ENCODE measurements at regions not wholly inside any gene's neighbourhood (a gene's known extent, or its start where the extent isn't known, plus 50 kb on each side); places are given as distances from the start of the nearest gene placed in this dataset.

DNA sequence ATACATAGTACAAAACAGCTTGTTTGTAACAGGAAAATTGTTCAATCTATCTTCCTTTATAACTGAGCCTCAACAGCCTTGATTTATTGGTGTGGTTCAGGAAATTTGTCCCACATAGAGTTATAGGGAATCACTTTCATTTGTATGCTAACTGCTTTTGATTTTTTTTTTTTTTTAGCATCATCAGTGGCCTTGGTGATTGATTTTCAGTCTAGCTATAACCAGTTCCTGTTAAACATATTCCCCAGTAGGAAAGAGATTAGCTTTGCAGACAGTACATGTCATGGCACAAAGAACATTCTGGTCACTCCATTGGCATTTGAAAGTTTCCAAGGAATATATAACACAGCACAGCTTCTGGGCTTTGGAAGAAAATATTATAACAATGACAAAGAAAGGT, 337.3 kb upstream of the TMPO start:
- Histone ChIP-seq H3K9me3 (ENCODE audit: low read length) (no peaks in the 10 kb centered on the region), H3K9me2 (ENCODE audit: insufficient read depth, low read length) (no peaks in the 10 kb centered on the region), H3K36me3 (ENCODE audit: insufficient read depth, low read length) (no peaks in the 10 kb centered on the region), H3K4me1 (ENCODE audit: insufficient read depth, low read length, poor library complexity, severe bottlenecking) (peaks cover 4% of the 10 kb centered on the region), H3K4me3 (ENCODE audit: low read depth, low read length, poor library complexity, severe bottlenecking) (no peak overlapping the region), H3K4me2 (ENCODE audit: low read length) (no peak overlapping the region), H2AFZ (ENCODE audit: low read length) (no peak overlapping the region), H3K79me2 (ENCODE audit: insufficient read depth, low read depth, low read length) (no peaks in the 10 kb centered on the region), H3K27ac (ENCODE audit: low read depth, low read length, poor library complexity, severe bottlenecking) (no peak overlapping the region), H4K20me1 (ENCODE audit: insufficient read depth, low read length) (no peaks in the 10 kb centered on the region)
- intact Hi-C loops (cut with micrococcal nuclease; ENCODE audit: unreplicated experiment) = no loop called here
- ChIA-PET POLR2A (interaction anchor here (0.6 to 1.9 kb wide), 12 partner anchors 12 to 217 kb away, joined by 3 to 14 read pairs (median 4); no protein-coding TSS in a partner anchor), CTCF (ENCODE audit: unreplicated experiment) (no interaction called here)
- BruUV-seq (replicated peaks) = no TSS peak
- no peak for TF ChIP-seq EZH2phosphoT487 (IDR thresholded peaks at IDR 0.05; ENCODE audit: borderline replicate concordance, low read depth, low read length)
- TF ChIP-seq, protein P1, sequence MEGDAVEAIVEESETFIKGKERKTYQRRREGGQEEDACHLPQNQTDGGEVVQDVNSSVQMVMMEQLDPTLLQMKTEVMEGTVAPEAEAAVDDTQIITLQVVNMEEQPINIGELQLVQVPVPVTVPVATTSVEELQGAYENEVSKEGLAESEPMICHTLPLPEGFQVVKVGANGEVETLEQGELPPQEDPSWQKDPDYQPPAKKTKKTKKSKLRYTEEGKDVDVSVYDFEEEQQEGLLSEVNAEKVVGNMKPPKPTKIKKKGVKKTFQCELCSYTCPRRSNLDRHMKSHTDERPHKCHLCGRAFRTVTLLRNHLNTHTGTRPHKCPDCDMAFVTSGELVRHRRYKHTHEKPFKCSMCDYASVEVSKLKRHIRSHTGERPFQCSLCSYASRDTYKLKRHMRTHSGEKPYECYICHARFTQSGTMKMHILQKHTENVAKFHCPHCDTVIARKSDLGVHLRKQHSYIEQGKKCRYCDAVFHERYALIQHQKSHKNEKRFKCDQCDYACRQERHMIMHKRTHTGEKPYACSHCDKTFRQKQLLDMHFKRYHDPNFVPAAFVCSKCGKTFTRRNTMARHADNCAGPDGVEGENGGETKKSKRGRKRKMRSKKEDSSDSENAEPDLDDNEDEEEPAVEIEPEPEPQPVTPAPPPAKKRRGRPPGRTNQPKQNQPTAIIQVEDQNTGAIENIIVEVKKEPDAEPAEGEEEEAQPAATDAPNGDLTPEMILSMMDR (conservative IDR thresholded peaks at IDR 0.05; ENCODE audit: low read length) = no peak
- DNase-seq (ENCODE audit: low spot score) = no peak

DNA sequence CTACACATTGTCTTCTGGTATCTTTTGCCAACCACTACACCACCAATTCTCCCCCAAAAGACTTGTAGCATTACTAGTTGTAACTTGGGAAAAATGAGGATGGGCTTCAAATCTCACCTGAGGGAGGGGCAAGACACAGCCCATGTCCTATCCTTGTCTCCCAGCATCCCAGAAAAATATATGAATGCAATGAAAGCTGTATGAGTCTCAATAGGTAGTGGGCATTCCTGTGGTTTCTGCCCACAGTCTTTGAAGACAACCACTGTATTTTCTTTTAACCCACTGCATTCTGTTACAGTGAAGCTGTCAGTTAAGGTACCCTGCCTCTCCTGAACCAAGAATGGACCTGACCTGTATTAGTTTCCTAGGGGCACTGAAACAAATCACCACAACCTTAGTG, 336.2 kb upstream of the TMPO start:
- Histone ChIP-seq H3K27ac (ENCODE audit: low read depth, low read length, poor library complexity, severe bottlenecking) (no peak overlapping the region), H3K36me3 (ENCODE audit: insufficient read depth, low read length) (no peaks in the 10 kb centered on the region), H3K4me1 (ENCODE audit: insufficient read depth, low read length, poor library complexity, severe bottlenecking) (peaks cover 4% of the 10 kb centered on the region), H2AFZ (ENCODE audit: low read length) (no peak overlapping the region), H3K9me3 (ENCODE audit: low read length) (no peaks in the 10 kb centered on the region), H4K20me1 (ENCODE audit: insufficient read depth, low read length) (no peaks in the 10 kb centered on the region), H3K79me2 (ENCODE audit: insufficient read depth, low read depth, low read length) (no peaks in the 10 kb centered on the region), H3K4me2 (ENCODE audit: low read length) (no peak overlapping the region), H3K4me3 (ENCODE audit: low read depth, low read length, poor library complexity, severe bottlenecking) (no peak overlapping the region), H3K9me2 (ENCODE audit: insufficient read depth, low read length) (no peaks in the 10 kb centered on the region)
- no peak for DNase-seq (ENCODE audit: low spot score)
- intact Hi-C loops (cut with micrococcal nuclease; ENCODE audit: unreplicated experiment) = no loop called here
- ChIA-PET CTCF (ENCODE audit: unreplicated experiment) (no interaction called here), POLR2A (no interaction called here)
- TF ChIP-seq EZH2phosphoT487 (IDR thresholded peaks at IDR 0.05; ENCODE audit: borderline replicate concordance, low read depth, low read length) = no peak
- TF ChIP-seq, protein P1 (conservative IDR thresholded peaks at IDR 0.05; ENCODE audit: low read length) = no peak
- BruUV-seq (replicated peaks) = no TSS peak

DNA sequence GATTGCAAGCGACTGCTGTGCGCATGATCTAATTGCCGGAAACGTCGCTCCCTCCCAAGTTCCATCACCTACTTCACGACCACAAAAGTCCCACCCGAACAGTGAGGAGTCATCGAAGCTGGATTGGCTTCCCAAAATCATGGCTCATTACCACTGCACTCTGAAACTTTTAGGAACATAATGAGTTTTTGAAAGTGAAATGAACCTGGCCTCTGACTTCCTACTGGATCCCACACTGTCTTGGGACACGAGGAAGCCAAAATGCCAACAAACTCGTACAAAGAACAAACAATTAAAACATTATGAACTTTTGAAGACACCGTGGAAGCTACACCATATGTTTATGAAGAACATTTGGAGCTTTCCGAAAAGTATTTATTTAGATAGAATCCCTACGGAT, 334.8 kb upstream of the TMPO start:
- H3K36me3 ChIP-seq (ENCODE audit: insufficient read depth, low read length) = no peaks in the 10 kb centered on the region
- ChIA-PET CTCF (ENCODE audit: unreplicated experiment) (no interaction called here), POLR2A (no interaction called here)
- no peak overlapping the region for H3K4me2 ChIP-seq (ENCODE audit: low read length)
- no peaks in the 10 kb centered on the region for H3K9me2 ChIP-seq (ENCODE audit: insufficient read depth, low read length)
- H3K27ac ChIP-seq (ENCODE audit: low read depth, low read length, poor library complexity, severe bottlenecking) = no peak overlapping the region
- H2AFZ ChIP-seq (ENCODE audit: low read length) = no peak overlapping the region
- TF ChIP-seq, protein P1 (conservative IDR thresholded peaks at IDR 0.05; ENCODE audit: low read length) = no peak
- no peak for TF ChIP-seq EZH2phosphoT487 (IDR thresholded peaks at IDR 0.05; ENCODE audit: borderline replicate concordance, low read depth, low read length)
- BruUV-seq (replicated peaks) = no TSS peak
- H4K20me1 ChIP-seq (ENCODE audit: insufficient read depth, low read length) = no peaks in the 10 kb centered on the region
- no peaks in the 10 kb centered on the region for H3K79me2 ChIP-seq (ENCODE audit: insufficient read depth, low read depth, low read length)
- no peak for DNase-seq (ENCODE audit: low spot score)
- intact Hi-C loops (cut with micrococcal nuclease; ENCODE audit: unreplicated experiment) = no loop called here
- H3K9me3 ChIP-seq (ENCODE audit: low read length) = no peaks in the 10 kb centered on the region
- H3K4me3 ChIP-seq (ENCODE audit: low read depth, low read length, poor library complexity, severe bottlenecking) = no peak overlapping the region
- H3K4me1 ChIP-seq (ENCODE audit: insufficient read depth, low read length, poor library complexity, severe bottlenecking) = peaks cover 4% of the 10 kb centered on the region
